Activated naive CD8-positive, alpha-beta T cell treated with anti-CD3 and anti-CD28 coated beads for 36 hours (primary cell): ENCODE measurements at regions not wholly inside any gene's neighbourhood (a gene's known extent, or its start where the extent isn't known, plus 50 kb on each side); places are given as distances from the start of the nearest gene placed in this dataset.

Experiments
- DNase-seq: peaks from one replicate; pipeline ENCODE4 v3.0.0; 2021
- H3K27ac Mint-ChIP-seq: one replicate; pipeline ENCODE4 v1.8.0; 2022; ENCODE audit warnings: mild to moderate bottlenecking, moderate library complexity, mixed read lengths
- H3K27me3 Mint-ChIP-seq: one replicate; pipeline ENCODE4 v1.8.0; 2022; ENCODE audit warnings: mild to moderate bottlenecking, mixed read lengths
- H3K36me3 Mint-ChIP-seq: one replicate; pipeline ENCODE4 v1.8.0; 2021; ENCODE audit warnings: mild to moderate bottlenecking, mixed read lengths
- H3K4me1 Mint-ChIP-seq: one replicate; pipeline ENCODE4 v1.8.0; 2021; ENCODE audit warnings: mixed read lengths
- H3K4me3 Mint-ChIP-seq: one replicate; pipeline ENCODE4 v1.8.0; 2022; ENCODE audit warnings: mild to moderate bottlenecking, moderate library complexity, mixed read lengths
- H3K9me3 Mint-ChIP-seq: one replicate; pipeline ENCODE4 v1.8.0; 2022; ENCODE audit warnings: mixed read lengths

- H3K27ac Mint-ChIP-seq, result no peak overlapping the region
- no peaks in the 10 kb centered on the region for H3K4me1 Mint-ChIP-seq
- H3K27me3 Mint-ChIP-seq, result peaks cover 14% of the 10 kb centered on the region
Observed at GRCh38 chr5:175388531-175388930, 55.5 kb downstream of the DRD1 start.

GRCh38 chr5:175387144-175387543 is 56.8 kb downstream of the DRD1 start:
- Mint-ChIP-seq H3K4me3 (no peak overlapping the region), H3K36me3 (no peaks in the 10 kb centered on the region), H3K9me3 (no peaks in the 10 kb centered on the region), H3K27me3 (peaks cover 27% of the 10 kb centered on the region), H3K27ac (no peak overlapping the region), H3K4me1 (no peaks in the 10 kb centered on the region)
- DNase-seq, result no peak

More at GRCh38 chr5:175388531-175388930, 55.5 kb downstream of the DRD1 start:
- Mint-ChIP-seq H3K4me3 (no peak overlapping the region), H3K36me3 (no peaks in the 10 kb centered on the region), H3K9me3 (no peaks in the 10 kb centered on the region)
- no peak for DNase-seq

- Mint-ChIP-seq H3K27ac (no peak overlapping the region), H3K36me3 (no peaks in the 10 kb centered on the region), H3K9me3 (no peaks in the 10 kb centered on the region), H3K4me3 (no peak overlapping the region), H3K27me3 (peaks cover 28% of the 10 kb centered on the region), H3K4me1 (no peaks in the 10 kb centered on the region)
- no peak for DNase-seq
Observed at GRCh38 chr5:175386526-175386925, 57.5 kb downstream of the DRD1 start.

DNA sequence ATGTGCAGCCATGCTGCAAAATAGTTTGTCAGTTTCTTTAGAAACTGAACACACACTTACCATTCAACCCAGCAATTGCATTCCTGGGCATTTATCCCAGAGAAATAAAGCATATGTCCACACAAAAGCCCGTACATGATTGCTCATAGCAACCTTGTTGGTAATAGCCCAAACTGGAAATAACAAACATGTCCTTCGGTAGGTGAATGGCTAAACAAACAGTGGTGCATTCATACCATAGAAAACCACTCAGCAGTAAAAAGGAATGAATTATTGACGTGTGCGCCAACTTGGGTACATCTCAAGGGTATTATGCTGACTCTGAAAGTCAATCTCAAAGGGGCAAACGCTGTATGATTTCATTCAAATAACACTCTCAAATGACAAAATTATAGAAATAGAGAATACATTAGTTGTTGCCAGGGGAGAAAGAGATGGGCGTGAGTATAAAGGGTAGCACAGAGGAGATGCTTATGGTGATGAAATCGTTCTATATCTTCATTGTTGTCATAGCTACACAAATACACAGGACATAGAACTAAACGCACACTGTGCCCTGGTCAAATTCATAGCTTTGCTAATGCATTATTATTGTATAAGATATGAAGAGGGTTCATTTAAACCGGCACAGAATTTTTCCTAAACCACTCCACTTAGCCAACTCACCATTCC is 58.2 kb downstream of the DRD1 start:
- Mint-ChIP-seq H3K27ac (no peak overlapping the region), H3K27me3 (peaks cover 35% of the 10 kb centered on the region), H3K4me1 (no peaks in the 10 kb centered on the region), H3K9me3 (no peaks in the 10 kb centered on the region), H3K4me3 (no peak overlapping the region), H3K36me3 (no peaks in the 10 kb centered on the region)
- DNase-seq, result no peak

- Mint-ChIP-seq H3K36me3 (no peaks in the 10 kb centered on the region), H3K9me3 (no peaks in the 10 kb centered on the region), H3K27me3 (peaks cover 35% of the 10 kb centered on the region), H3K4me3 (no peak overlapping the region), H3K27ac (no peak overlapping the region), H3K4me1 (no peaks in the 10 kb centered on the region)
- no peak for DNase-seq
Observed at GRCh38 chr5:175384724-175385552, 59.0 kb downstream of the DRD1 start.

GRCh38 chr5:175383350-175383749 is 60.6 kb downstream of the DRD1 start:
- H3K36me3 Mint-ChIP-seq, result no peaks in the 10 kb centered on the region
- no peak overlapping the region for H3K27ac Mint-ChIP-seq
- no peaks in the 10 kb centered on the region for H3K9me3 Mint-ChIP-seq
- H3K27me3 Mint-ChIP-seq, result peaks cover 40% of the 10 kb centered on the region
- no peaks in the 10 kb centered on the region for H3K4me1 Mint-ChIP-seq
- no peak overlapping the region for H3K4me3 Mint-ChIP-seq
- no peak for DNase-seq

DNA sequence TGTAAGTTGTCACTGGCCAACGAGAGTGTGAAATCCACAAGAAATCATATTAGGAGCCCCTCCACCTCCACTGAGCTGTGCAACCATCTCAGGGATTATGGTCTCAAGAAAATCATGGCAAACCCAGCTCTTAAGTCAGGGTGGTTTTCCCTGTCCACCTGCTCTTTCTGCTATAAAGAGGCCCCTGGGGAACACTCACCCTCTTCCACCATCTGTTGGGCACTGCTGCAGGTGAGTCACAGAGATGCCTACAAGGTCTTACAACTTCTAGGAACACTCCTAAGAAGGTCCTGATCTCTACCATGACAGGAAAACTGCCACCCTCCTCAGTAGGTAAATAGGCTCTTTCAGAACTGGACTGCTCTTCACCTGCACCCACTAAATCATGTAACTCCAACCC is 61.8 kb downstream of the DRD1 start:
- Mint-ChIP-seq H3K4me3 (no peak overlapping the region), H3K4me1 (no peaks in the 10 kb centered on the region), H3K36me3 (no peaks in the 10 kb centered on the region), H3K9me3 (no peaks in the 10 kb centered on the region), H3K27ac (no peak overlapping the region), H3K27me3 (peaks cover 47% of the 10 kb centered on the region)
- DNase-seq, result no peak

- no peak overlapping the region for H3K27ac Mint-ChIP-seq
- H3K36me3 Mint-ChIP-seq, result no peaks in the 10 kb centered on the region
- no peaks in the 10 kb centered on the region for H3K4me1 Mint-ChIP-seq
- no peak for DNase-seq
- peaks cover 52% of the 10 kb centered on the region for H3K27me3 Mint-ChIP-seq
- H3K4me3 Mint-ChIP-seq, result no peak overlapping the region
- H3K9me3 Mint-ChIP-seq, result no peaks in the 10 kb centered on the region
Observed at GRCh38 chr5:175381130-175381529, 62.9 kb downstream of the DRD1 start.

DNA sequence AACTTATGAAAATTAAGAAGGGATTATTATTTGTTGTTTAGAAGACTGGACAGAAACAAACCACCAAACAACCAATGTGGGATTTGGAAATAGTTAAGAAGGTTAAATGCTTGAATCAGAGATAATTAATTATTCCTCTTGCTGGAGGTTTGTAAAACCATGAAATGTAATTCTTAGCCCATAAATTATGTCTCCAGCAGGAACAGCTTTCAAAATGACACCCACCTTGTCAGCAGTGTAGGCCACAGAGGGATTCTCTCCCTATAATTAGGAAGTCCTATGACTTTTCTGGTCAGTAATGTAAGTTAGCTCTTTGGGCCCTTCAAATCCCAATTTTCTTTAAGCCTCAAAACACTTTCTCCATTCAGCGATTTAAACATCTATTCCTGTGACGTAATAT is 63.3 kb downstream of the DRD1 start:
- H3K4me3 Mint-ChIP-seq, result no peak overlapping the region
- H3K27me3 Mint-ChIP-seq, result peaks cover 52% of the 10 kb centered on the region
- H3K9me3 Mint-ChIP-seq, result no peaks in the 10 kb centered on the region
- H3K27ac Mint-ChIP-seq, result no peak overlapping the region
- H3K4me1 Mint-ChIP-seq, result no peaks in the 10 kb centered on the region
- no peaks in the 10 kb centered on the region for H3K36me3 Mint-ChIP-seq
- DNase-seq, result no peak

GRCh38 chr5:175379867-175380266 is 64.1 kb downstream of the DRD1 start:
- no peak for DNase-seq
- peaks cover 54% of the 10 kb centered on the region for H3K27me3 Mint-ChIP-seq
- no peaks in the 10 kb centered on the region for H3K36me3 Mint-ChIP-seq
- H3K9me3 Mint-ChIP-seq, result no peaks in the 10 kb centered on the region
- no peak overlapping the region for H3K27ac Mint-ChIP-seq
- no peak overlapping the region for H3K4me3 Mint-ChIP-seq
- H3K4me1 Mint-ChIP-seq, result no peaks in the 10 kb centered on the region

DNA sequence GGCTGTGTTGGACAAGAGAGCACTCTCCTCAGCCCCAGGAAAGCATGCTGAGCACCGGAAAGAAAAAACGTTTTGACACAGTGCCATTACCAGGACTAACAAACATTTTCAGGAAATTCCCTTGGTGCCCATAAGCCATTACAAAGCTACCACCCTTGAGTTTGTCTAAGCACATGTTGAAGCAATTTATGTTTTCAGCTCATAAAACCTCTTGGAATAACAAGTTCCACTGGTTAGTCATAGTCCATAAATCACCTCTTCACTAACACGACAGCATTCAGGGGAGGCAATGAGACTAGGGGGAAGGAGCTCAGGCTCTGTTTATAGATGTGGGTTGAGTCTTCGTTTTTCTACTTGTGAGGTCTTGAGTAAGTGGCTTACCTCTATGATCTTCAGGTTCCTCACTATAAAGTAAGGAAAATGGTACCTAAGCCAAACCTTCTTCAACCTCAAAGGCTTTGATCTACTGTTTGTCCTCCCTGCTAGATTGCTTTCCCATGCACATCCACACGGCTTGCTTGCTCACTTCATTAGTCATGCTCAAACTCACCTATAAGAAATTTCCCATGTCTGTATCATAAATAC is 65.4 kb downstream of the DRD1 start:
- Mint-ChIP-seq H3K27me3 (peaks cover 43% of the 10 kb centered on the region), H3K27ac (no peak overlapping the region), H3K4me3 (no peak overlapping the region), H3K9me3 (no peaks in the 10 kb centered on the region), H3K4me1 (no peaks in the 10 kb centered on the region), H3K36me3 (no peaks in the 10 kb centered on the region)
- DNase-seq, result no peak

- H3K36me3 Mint-ChIP-seq, result no peaks in the 10 kb centered on the region
- H3K4me3 Mint-ChIP-seq, result no peak overlapping the region
- no peak for DNase-seq
- peaks cover 40% of the 10 kb centered on the region for H3K27me3 Mint-ChIP-seq
- no peak overlapping the region for H3K27ac Mint-ChIP-seq
- no peaks in the 10 kb centered on the region for H3K9me3 Mint-ChIP-seq
- no peaks in the 10 kb centered on the region for H3K4me1 Mint-ChIP-seq
Observed at GRCh38 chr5:175377816-175378215, 66.2 kb downstream of the DRD1 start.

DNA sequence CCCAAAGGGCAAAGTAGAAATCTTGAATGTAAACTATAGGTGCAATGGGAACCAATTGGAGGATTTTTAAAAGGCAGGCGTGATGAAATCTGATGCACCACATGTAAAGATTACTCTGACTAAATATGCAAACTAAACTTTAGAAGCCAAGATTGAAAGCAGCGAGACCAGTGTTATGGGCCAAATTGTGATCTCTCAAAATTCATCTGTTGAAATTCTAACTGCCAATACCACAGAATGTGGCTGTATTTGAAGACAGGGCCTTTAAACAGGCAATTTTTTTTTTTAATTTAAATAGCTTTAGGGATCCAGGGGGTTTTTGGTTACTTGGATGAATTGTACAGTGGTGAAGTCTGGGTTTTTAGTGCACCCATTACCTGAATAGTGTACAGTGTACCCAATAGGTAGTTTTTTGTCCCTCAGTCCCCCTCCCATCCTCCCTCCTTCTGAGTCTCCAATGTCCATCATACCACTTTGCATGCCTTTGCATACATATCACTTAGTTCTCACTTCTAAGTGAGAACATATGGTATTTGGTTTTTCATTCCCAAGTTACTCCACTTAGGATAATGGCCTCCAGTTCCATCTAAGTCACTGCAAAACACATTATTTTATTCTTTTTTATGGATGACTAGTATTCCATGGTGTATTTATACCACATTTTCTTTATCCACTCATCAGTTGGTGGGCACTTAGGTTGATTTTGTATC is 69.7 kb downstream of the DRD1 start:
- DNase-seq, result no peak
- no peak overlapping the region for H3K4me3 Mint-ChIP-seq
- peaks cover 28% of the 10 kb centered on the region for H3K27me3 Mint-ChIP-seq
- no peaks in the 10 kb centered on the region for H3K4me1 Mint-ChIP-seq
- H3K9me3 Mint-ChIP-seq, result no peaks in the 10 kb centered on the region
- H3K36me3 Mint-ChIP-seq, result no peaks in the 10 kb centered on the region
- no peak overlapping the region for H3K27ac Mint-ChIP-seq

- Mint-ChIP-seq H3K9me3 (no peaks in the 10 kb centered on the region), H3K27ac (no peak overlapping the region), H3K4me3 (no peak overlapping the region), H3K36me3 (no peaks in the 10 kb centered on the region), H3K4me1 (no peaks in the 10 kb centered on the region), H3K27me3 (peaks cover 19% of the 10 kb centered on the region)
- DNase-seq, result no peak
Observed at GRCh38 chr5:175365866-175366265, 78.1 kb downstream of the DRD1 start.

GRCh38 chr5:175363300-175363699 is 80.7 kb downstream of the DRD1 start:
- Mint-ChIP-seq H3K36me3 (no peaks in the 10 kb centered on the region), H3K27ac (no peak overlapping the region), H3K4me3 (no peak overlapping the region), H3K4me1 (no peaks in the 10 kb centered on the region), H3K27me3 (peaks cover 13% of the 10 kb centered on the region), H3K9me3 (no peaks in the 10 kb centered on the region)
- no peak for DNase-seq
